Natural killer cell (primary cell): ENCODE measurements at regions not wholly inside any gene's neighbourhood (a gene's known extent, or its start where the extent isn't known, plus 50 kb on each side); places are given as distances from the start of the nearest gene placed in this dataset.

ENCODE experiments used
- ATAC-seq, 3 donors: fragments of 150-1000 bp in 2 of 3; fragments of 200-7000 bp in 1 of 3; cut with Tn5 transposase; 1 replicate in 1 of 3; 2 replicates in 2 of 3; pipeline ENCODE4 v1.10.0; 2021; ENCODE audit warnings: mild to moderate bottlenecking in 2 of 3, moderate library complexity in 2 of 3
- DNase-seq, 2 donors: peaks; one replicate each; pipeline versions ENCODE4 v3.0.0 to v3.0.0-alpha.2; 2013 to 2021; ENCODE audit warnings: mixed read lengths in 1 of 2
- H3K27ac ChIP-seq: one replicate; pipeline ENCODE4 v1.5.1; 2013; ENCODE audit warnings: mild to moderate bottlenecking, low read length
- H3K27me3 ChIP-seq: one replicate; pipeline ENCODE4 v1.6.1; 2013; ENCODE audit warnings: low read length; ENCODE audit not compliant: control insufficient read depth, insufficient read depth
- H3K36me3 ChIP-seq: one replicate; pipeline ENCODE4 v1.6.1; 2013; ENCODE audit warnings: low read length; ENCODE audit not compliant: control insufficient read depth, insufficient read depth
- H3K4me1 ChIP-seq: one replicate; pipeline ENCODE4 v1.6.1; 2013; ENCODE audit warnings: low read length; ENCODE audit not compliant: control insufficient read depth, insufficient read depth
- H3K4me3 ChIP-seq: one replicate; pipeline ENCODE4 v1.5.1; 2013; ENCODE audit warnings: low read length
- H3K9me3 ChIP-seq: one replicate; pipeline ENCODE4 v1.6.1; 2013; ENCODE audit warnings: low read length; ENCODE audit not compliant: control insufficient read depth, insufficient read depth
- H3K27ac Mint-ChIP-seq, 2 donors: one replicate each; pipeline ENCODE4 v1.8.0; 2022; ENCODE audit warnings: mild to moderate bottlenecking in 2 of 2, mixed read lengths in 2 of 2, moderate library complexity in 1 of 2
- H3K27me3 Mint-ChIP-seq, 2 donors: one replicate each; pipeline ENCODE4 v1.8.0; 2022; ENCODE audit warnings: low read depth in 2 of 2, mixed read lengths in 2 of 2
- H3K36me3 Mint-ChIP-seq: one replicate; pipeline ENCODE4 v1.8.0; 2022; ENCODE audit warnings: mixed read lengths
- H3K4me1 Mint-ChIP-seq, 2 donors: one replicate each; pipeline ENCODE4 v1.8.0; 2022; ENCODE audit warnings: mixed read lengths in 2 of 2
- H3K4me3 Mint-ChIP-seq: one replicate; pipeline ENCODE4 v1.8.0; 2022; ENCODE audit warnings: mild to moderate bottlenecking, moderate library complexity, mixed read lengths
- H3K9me3 Mint-ChIP-seq, 2 donors: one replicate each; pipeline ENCODE4 v1.8.0; 2022; ENCODE audit warnings: mixed read lengths in 2 of 2
- CTCF ChIP-seq: fragments of 200-600 bp; IDR thresholded peaks from one replicate; pipeline ENCODE4 v1.8.0; 2022; ENCODE audit warnings: antibody characterized with exemption
- WGBS: methylation state at CpG from one replicate; pipeline ENCODE4 v1.1.7; 2013; ENCODE audit warnings: missing lambda C conversion rate; ENCODE audit not compliant: insufficient coverage; 5-methylcytosine and 5-hydroxymethylcytosine counted together
- intact Hi-C: fragments of 100-400 bp; cut with micrococcal nuclease; formaldehyde crosslinking; loops from one replicate; pipeline ENCODE4 v1.14.2; 2022

- WGBS: 73% methylated on average over 1 of the region's 1 CpG
- TF ChIP-seq CTCF: no peak
- Mint-ChIP-seq H3K27me3 (no peaks in the 10 kb centered on the region), H3K36me3 (no peaks in the 10 kb centered on the region), H3K4me1 (no peaks in the 10 kb centered on the region), H3K9me3 (no peaks in the 10 kb centered on the region), H3K4me3 (no peak overlapping the region), H3K27ac (no peak overlapping the region)
- Histone ChIP-seq H3K27me3 (no peaks in the 10 kb centered on the region), H3K4me1 (no peaks in the 10 kb centered on the region), H3K36me3 (no peaks in the 10 kb centered on the region), H3K27ac (no peak overlapping the region), H3K4me3 (no peak overlapping the region), H3K9me3 (no peaks in the 10 kb centered on the region)
- intact Hi-C loops: no loop called here
- ATAC-seq (no peak), DNase-seq (no peak)
Observed at GRCh38 chr11:23283666-23284065, 423.4 kb upstream of the CCDC179 start.

GRCh38 chr11:23284631-23285030 lies 424.4 kb upstream of the CCDC179 start:
- Mint-ChIP-seq H3K9me3 (no peaks in the 10 kb centered on the region), H3K27me3 (no peaks in the 10 kb centered on the region), H3K4me1 (no peaks in the 10 kb centered on the region), H3K27ac (no peak overlapping the region), H3K36me3 (no peaks in the 10 kb centered on the region), H3K4me3 (no peak overlapping the region)
- intact Hi-C loops: no loop called here
- Histone ChIP-seq H3K27ac (no peak overlapping the region), H3K4me3 (no peak overlapping the region), H3K36me3 (no peaks in the 10 kb centered on the region), H3K4me1 (no peaks in the 10 kb centered on the region), H3K9me3 (no peaks in the 10 kb centered on the region), H3K27me3 (no peaks in the 10 kb centered on the region)
- DNase-seq (no peak), ATAC-seq (no peak)
- no peak for TF ChIP-seq CTCF

- no peaks in the 10 kb centered on the region for H3K36me3 ChIP-seq
- 67% methylated on average over 1 of the region's 1 CpG for WGBS
- H3K4me3 Mint-ChIP-seq: no peak overlapping the region
- H3K9me3 Mint-ChIP-seq: no peaks in the 10 kb centered on the region
- no peak overlapping the region for H3K27ac ChIP-seq
- intact Hi-C loops: no loop called here
- no peaks in the 10 kb centered on the region for H3K4me1 ChIP-seq
- no peaks in the 10 kb centered on the region for H3K27me3 ChIP-seq
- H3K4me1 Mint-ChIP-seq: no peaks in the 10 kb centered on the region
- no peaks in the 10 kb centered on the region for H3K9me3 ChIP-seq
- no peak for TF ChIP-seq CTCF
- no peak overlapping the region for H3K4me3 ChIP-seq
- ATAC-seq: no peak
- DNase-seq: no peak
- no peak overlapping the region for H3K27ac Mint-ChIP-seq
- H3K36me3 Mint-ChIP-seq: peaks cover 7% of the 10 kb centered on the region
- no peaks in the 10 kb centered on the region for H3K27me3 Mint-ChIP-seq
Observed at GRCh38 chr11:23288003-23288783, 427.9 kb upstream of the CCDC179 start.

- no peak for ATAC-seq
- Mint-ChIP-seq H3K4me1 (no peaks in the 10 kb centered on the region), H3K4me3 (no peak overlapping the region), H3K36me3 (peaks cover 7% of the 10 kb centered on the region), H3K27me3 (no peaks in the 10 kb centered on the region), H3K27ac (no peak overlapping the region), H3K9me3 (no peaks in the 10 kb centered on the region)
- Histone ChIP-seq H3K27ac (no peak overlapping the region), H3K36me3 (no peaks in the 10 kb centered on the region), H3K4me1 (no peaks in the 10 kb centered on the region), H3K9me3 (no peaks in the 10 kb centered on the region), H3K4me3 (no peak overlapping the region), H3K27me3 (no peaks in the 10 kb centered on the region)
- intact Hi-C loops: no loop called here
- TF ChIP-seq CTCF: no peak
- no peak for DNase-seq
- WGBS: 55% methylated on average over 2 of the region's 2 CpGs
Observed at GRCh38 chr11:23295241-23295640, 435.0 kb upstream of the CCDC179 start.
